Stomach (tissue), 8 donors: ENCODE measurements at regions not wholly inside any gene's neighbourhood (a gene's known extent, or its start where the extent isn't known, plus 50 kb on each side); places are given as distances from the start of the nearest gene placed in this dataset.

ENCODE experiments used
- DNase-seq, 2 donors: peaks; one replicate each; pipeline versions ENCODE4 v3.0.0 to v3.0.0-alpha.2; 2013 to 2019
- H3K27ac ChIP-seq, 5 donors: fragments of 200-600 bp in 4 of 5; sonication (generic) in 4 of 5; one replicate each; pipeline ENCODE4 v1.5.1; 2013 to 2019; ENCODE audit warnings: mild to moderate bottlenecking in 1 of 5, moderate library complexity in 1 of 5
- H3K27me3 ChIP-seq, 3 donors: fragments of 200-600 bp; sonication (generic); one replicate each; pipeline ENCODE4 v1.5.1; 2017 to 2019; ENCODE audit warnings: mixed run types in 1 of 3
- H3K36me3 ChIP-seq, 4 donors: fragments of 200-600 bp; sonication (generic); 1 replicate in 3 of 4; 2 replicates in 1 of 4; pipeline ENCODE4 v1.5.1; 2016 to 2019
- H3K4me1 ChIP-seq, 4 donors: fragments of 200-600 bp; sonication (generic); one replicate each; pipeline ENCODE4 v1.5.1; 2016 to 2019
- H3K4me3 ChIP-seq, 4 donors: fragments of 200-600 bp; sonication (generic) in 3 of 4; one replicate each; pipeline ENCODE4 v1.5.1; 2016 to 2019; ENCODE audit warnings: mild to moderate bottlenecking in 1 of 4
- H3K9me3 ChIP-seq, 4 donors: fragments of 200-600 bp; sonication (generic); one replicate each; pipeline ENCODE4 v1.5.1; 2016 to 2019
- CTCF ChIP-seq, 7 experiments: fragments of 450-650 bp in 4 of 7; fragments of 200-600 bp in 3 of 7; sonication (generic) in 3 of 7; IDR thresholded peaks; one replicate each; pipeline ENCODE4 v1.5.1; 2016 to 2019; ENCODE audit warnings: antibody characterized with exemption in 7 of 7, control low read depth in 2 of 7, mild to moderate bottlenecking in 1 of 7
- EP300 ChIP-seq: sonication (generic); formaldehyde crosslinking; IDR thresholded peaks from one replicate; pipeline ENCODE4 v1.6.1; 2017; ENCODE audit warnings: antibody characterized with exemption
- POLR2A ChIP-seq, 4 donors: fragments of 450-650 bp; IDR thresholded peaks; one replicate each; pipeline ENCODE4 v1.6.1; 2016; ENCODE audit warnings: antibody characterized with exemption in 4 of 4, control low read depth in 2 of 4, mild to moderate bottlenecking in 1 of 4, moderate library complexity in 1 of 4
- POLR2AphosphoS5 ChIP-seq, 3 donors: sonication (generic); formaldehyde crosslinking; IDR thresholded peaks; one replicate each; pipeline ENCODE4 v1.6.1; 2016; ENCODE audit warnings: antibody characterized with exemption in 3 of 3
- WGBS, 5 donors: extraction: QIAGEN DNeasy Blood & Tissue Kit in 3 of 5; methylation state at CpG; one replicate each; pipeline versions ENCODE4 v1.1.5 to v1.1.7; 2013 to 2018; 5-methylcytosine and 5-hydroxymethylcytosine counted together
- intact Hi-C: fragments of 100-400 bp; cut with DNase I; formaldehyde crosslinking; loops from one replicate; pipeline ENCODE4 v1.15.1; 2023; ENCODE audit warnings: low total_unique reads
- donor health status: healthy with polysubstance abuse.
- donor health status: Bipolar disorder and iron deficiency.
- donor health status: healthy.

- no peaks in the 10 kb centered on the region for H3K9me3 ChIP-seq
- TF ChIP-seq CTCF (IDR thresholded peaks at IDR 0.05) (no peak), EP300 (no peak), POLR2AphosphoS5 (IDR thresholded peaks at IDR 0.05) (no peak), POLR2A (IDR thresholded peaks at IDR 0.05) (no peak)
- H3K36me3 ChIP-seq, result no peaks in the 10 kb centered on the region
- no peaks in the 10 kb centered on the region for H3K27me3 ChIP-seq
- H3K4me1 ChIP-seq, result no peaks in the 10 kb centered on the region
- H3K4me3 ChIP-seq, result no peak overlapping the region
- WGBS, 5 donors, result 86 to 95% (median 89%) methylated on average over 1 of the region's 1 CpG
- intact Hi-C loops, result no loop called here
- no peak overlapping the region for H3K27ac ChIP-seq
- no peak for DNase-seq
Measured at GRCh38 chr6:140560671-140561070, 1186.2 kb upstream of the CITED2 start.

- DNase-seq, result no peak
- Histone ChIP-seq H3K27me3 (no peaks in the 10 kb centered on the region), H3K9me3 (peaks cover 0 to 3% (median 0%) of the 10 kb centered on the region in 4 donors), H3K4me3 (no peak overlapping the region), H3K27ac (no peak overlapping the region), H3K4me1 (no peaks in the 10 kb centered on the region), H3K36me3 (no peaks in the 10 kb centered on the region)
- no peak for TF ChIP-seq EP300
- no peak for TF ChIP-seq POLR2AphosphoS5 (IDR thresholded peaks at IDR 0.05)
- TF ChIP-seq CTCF (IDR thresholded peaks at IDR 0.05), result no peak
- no peak for TF ChIP-seq POLR2A (IDR thresholded peaks at IDR 0.05)
- intact Hi-C loops, result no loop called here
Measured at GRCh38 chr6:140559458-140559857, 1185.0 kb upstream of the CITED2 start.

GRCh38 chr6:140554421-140554820 lies 1180.0 kb upstream of the CITED2 start:
- no peaks in the 10 kb centered on the region for H3K4me1 ChIP-seq
- no peak for DNase-seq
- no peaks in the 10 kb centered on the region for H3K27me3 ChIP-seq
- peaks cover 0 to 3% (median 0%) of the 10 kb centered on the region in 4 donors for H3K9me3 ChIP-seq
- H3K36me3 ChIP-seq, result no peaks in the 10 kb centered on the region
- no peak overlapping the region for H3K27ac ChIP-seq
- intact Hi-C loops, result no loop called here
- 86 to 95% (median 91%) methylated on average over 1 to 2 of the region's 2 CpGs for whole genome bisulfite sequencing, 5 donors
- H3K4me3 ChIP-seq, result no peak overlapping the region
- TF ChIP-seq POLR2A (IDR thresholded peaks at IDR 0.05), result no peak
- no peak for TF ChIP-seq EP300
- no peak for TF ChIP-seq POLR2AphosphoS5 (IDR thresholded peaks at IDR 0.05)
- no peak for TF ChIP-seq CTCF (IDR thresholded peaks at IDR 0.05)

- intact Hi-C loops, result no loop called here
- TF ChIP-seq POLR2AphosphoS5 (IDR thresholded peaks at IDR 0.05) (no peak), POLR2A (IDR thresholded peaks at IDR 0.05) (no peak), EP300 (no peak), CTCF (IDR thresholded peaks at IDR 0.05) (no peak)
- no peaks in the 10 kb centered on the region for H3K9me3 ChIP-seq
- no peaks in the 10 kb centered on the region for H3K27me3 ChIP-seq
- H3K4me1 ChIP-seq, result no peaks in the 10 kb centered on the region
- DNase-seq, result no peak
- WGBS, 5 donors, result 36 to 66% (median 52%) methylated on average over 1 of the region's 1 CpG
- no peaks in the 10 kb centered on the region for H3K36me3 ChIP-seq
- no peak overlapping the region for H3K27ac ChIP-seq
- H3K4me3 ChIP-seq, result no peak overlapping the region
Measured at GRCh38 chr6:140548366-140548765, 1173.9 kb upstream of the CITED2 start.
